GM12878 (cell line): ENCODE measurements at regions not wholly inside any gene's neighbourhood (a gene's known extent, or its start where the extent isn't known, plus 50 kb on each side); places are given as distances from the start of the nearest gene placed in this dataset.

ENCODE experiments used
- ATAC-seq: fragments of 200-7000 bp; cut with Tn5 transposase; 3 replicates; pipeline ENCODE4 v1.9.1; 2020; ENCODE audit warnings: mild to moderate bottlenecking, moderate library complexity
- BruUV-seq: library from RNA; stranded (reverse); fragments of 400-500 nt; replicated peaks from 2 replicates; lab custom pipeline; 2021; lab: Mats Ljungman, UMichigan
- CTCF ChIA-PET: fragments of 300-600 bp; sonication (Branson Sonifier 250); formaldehyde crosslinking; extraction: SDS; loops from one replicate; lab custom pipeline; 2021; ENCODE audit warnings: inconsistent platforms; lab: Yijun Ruan, JAX
- POLR2A ChIA-PET: fragments of 350-600 bp; formaldehyde crosslinking; extraction: SDS; loops from one replicate; lab custom pipeline; 2021; ENCODE audit warnings: inconsistent platforms; lab: Charles Lee
- RAD21 ChIA-PET: fragments of 300-600 bp; sonication (Branson Sonifier 250); formaldehyde crosslinking; loops from one replicate; lab custom pipeline; 2023; ENCODE audit warnings: antibody characterized with exemption; ENCODE audit not compliant: unreplicated experiment; lab: Charles Lee
- SMC1A ChIA-PET: fragments of 300-600 bp; sonication (Branson Sonifier 250); formaldehyde crosslinking; loops from one replicate; lab custom pipeline; 2023; ENCODE audit not compliant: unreplicated experiment, uncharacterized antibody; lab: Charles Lee
- DNase-seq: peaks from one replicate; pipeline ENCODE4 v3.0.0-alpha.2; 2011; ENCODE audit warnings: low read depth, low spot score
- FAIRE-seq: peaks from 3 replicates; lab custom pipeline; 2011; peaks lifted over from hg19 to GRCh38; lab: Jason Lieb, UNC
- H2AFZ ChIP-seq: 2 replicates; pipeline ENCODE4 v1.6.0; 2011; ENCODE audit warnings: low read depth, low read length, control low read depth; ENCODE audit not compliant: control insufficient read depth
- H3K27ac ChIP-seq: 2 replicates; pipeline ENCODE4 v1.5.1; 2011; ENCODE audit warnings: control low read depth; ENCODE audit not compliant: control insufficient read depth, insufficient read depth
- H3K27me3 ChIP-seq, 2 experiments: replicated peaks in 1 of 2; 2 replicates each; pipeline versions ENCODE4 v1.6.0 to v1.6.1; 2011; ENCODE audit warnings: low read length in 1 of 2; ENCODE audit not compliant: control insufficient read depth in 2 of 2, insufficient read depth in 2 of 2
- H3K36me3 ChIP-seq, 2 experiments: 2 replicates each; pipeline ENCODE4 v1.5.1; 2011; ENCODE audit warnings: low read length in 1 of 2; ENCODE audit not compliant: control insufficient read depth in 2 of 2, insufficient read depth in 2 of 2
- H3K4me1 ChIP-seq: 2 replicates; pipeline ENCODE4 v1.6.1; 2011; ENCODE audit warnings: mild to moderate bottlenecking, low read length, moderate library complexity, mixed read lengths; ENCODE audit not compliant: control insufficient read depth, insufficient read depth
- H3K4me2 ChIP-seq: 2 replicates; pipeline ENCODE4 v1.6.0; 2011; ENCODE audit warnings: control low read depth; ENCODE audit not compliant: control insufficient read depth, insufficient read depth
- H3K4me3 ChIP-seq: fragments of 200-600 bp; sonication (generic); 2 replicates; pipeline ENCODE4 v1.5.1; 2016
- H3K79me2 ChIP-seq: 2 replicates; pipeline ENCODE4 v1.6.0; 2011; ENCODE audit warnings: low read length; ENCODE audit not compliant: control insufficient read depth, insufficient read depth
- H3K9ac ChIP-seq: 2 replicates; pipeline ENCODE4 v1.8.0; 2011; ENCODE audit warnings: low read length, control low read depth, mixed read lengths; ENCODE audit not compliant: control insufficient read depth, insufficient read depth
- H3K9me3 ChIP-seq: replicated peaks from 3 replicates; pipeline ENCODE4 v1.5.1; 2011; ENCODE audit warnings: mild to moderate bottlenecking, low read length; ENCODE audit not compliant: control insufficient read depth, insufficient read depth
- H4K20me1 ChIP-seq: 2 replicates; pipeline ENCODE4 v1.6.0; 2011; ENCODE audit not compliant: control insufficient read depth, insufficient read depth
- BCL3 ChIP-seq: IDR thresholded peaks from 2 replicates; pipeline ENCODE4 v1.6.1; 2011; ENCODE audit warnings: borderline replicate concordance, low read depth, mild to moderate bottlenecking, moderate library complexity, low read length; ENCODE audit not compliant: insufficient read depth, poor library complexity, severe bottlenecking
- BHLHE40 ChIP-seq, 2 experiments: fragments of 450-650 bp in 1 of 2; IDR thresholded peaks; 2 replicates each; pipeline ENCODE4 v1.6.1; 2011 to 2017; ENCODE audit warnings: low read depth in 2 of 2, borderline replicate concordance in 1 of 2, improper control_type of control experiment in 1 of 2, low read length in 1 of 2, mild to moderate bottlenecking in 1 of 2
- BRCA1 ChIP-seq: IDR thresholded peaks from 2 replicates; pipeline ENCODE4 v1.6.1; 2011; ENCODE audit warnings: low read depth, low read length, improper control_type of control experiment
- CTCF ChIP-seq, 3 experiments: IDR thresholded peaks in 2 of 3; conservative IDR thresholded peaks in 1 of 3; 2 replicates each; pipeline ENCODE4 v1.5.1; 2011; ENCODE audit warnings: low read depth in 3 of 3, low read length in 3 of 3, mild to moderate bottlenecking in 3 of 3, control low read depth in 2 of 3, moderate library complexity in 2 of 3, inconsistent platforms in 1 of 3, mixed read lengths in 1 of 3; ENCODE audit not compliant: control insufficient read depth in 2 of 3, insufficient read depth in 1 of 3; ENCODE audit errors: extremely low read depth in 1 of 3
- GABPA ChIP-seq: IDR thresholded peaks from 2 replicates; pipeline ENCODE4 v1.6.1; 2014; ENCODE audit warnings: antibody characterized with exemption, low read depth, mild to moderate bottlenecking, inconsistent platforms
- HCFC1 ChIP-seq: fragments of 150-350 bp; IDR thresholded peaks from 2 replicates; pipeline ENCODE4 v1.6.1; 2014; ENCODE audit warnings: low read length
- KDM1A ChIP-seq: fragments of 200-600 bp; sonication (generic); IDR thresholded peaks from 2 replicates; pipeline ENCODE4 v1.6.1; 2016; ENCODE audit warnings: borderline replicate concordance
- MYB ChIP-seq: fragments of 150-350 bp; IDR thresholded peaks from 2 replicates; pipeline ENCODE4 v1.6.1; 2014; ENCODE audit warnings: mild to moderate bottlenecking, low read depth, low read length, borderline replicate concordance
- NFYA ChIP-seq: IDR thresholded peaks from 2 replicates; pipeline ENCODE4 v1.6.1; 2011; ENCODE audit warnings: low read depth, mild to moderate bottlenecking, low read length, improper control_type of control experiment, borderline replicate concordance
- PML ChIP-seq: IDR thresholded peaks from 2 replicates; pipeline ENCODE4 v1.6.1; 2012; ENCODE audit warnings: low read length, inconsistent platforms
- POLR2AphosphoS5 ChIP-seq: IDR thresholded peaks from 2 replicates; pipeline ENCODE4 v1.6.1; 2011; ENCODE audit warnings: mild to moderate bottlenecking, low read length, inconsistent platforms
- POU2F2 ChIP-seq: IDR thresholded peaks from 3 replicates; pipeline ENCODE4 v1.6.1; 2011; ENCODE audit warnings: low read depth, mild to moderate bottlenecking, low read length, borderline replicate concordance
- SPI1 ChIP-seq: IDR thresholded peaks from 2 replicates; pipeline ENCODE4 v1.6.1; 2011; ENCODE audit warnings: low read depth, mild to moderate bottlenecking, low read length, moderate library complexity, borderline replicate concordance; ENCODE audit not compliant: insufficient read depth
- TARDBP ChIP-seq: IDR thresholded peaks from 2 replicates; pipeline ENCODE4 v1.6.1; 2016; ENCODE audit warnings: borderline replicate concordance
- YBX1 ChIP-seq: fragments of 450-650 bp; IDR thresholded peaks from 2 replicates; pipeline ENCODE4 v1.6.1; 2016; ENCODE audit warnings: antibody characterized with exemption
- YY1 ChIP-seq: IDR thresholded peaks from 2 replicates; pipeline ENCODE4 v1.6.1; 2011; ENCODE audit warnings: low read depth, mild to moderate bottlenecking, low read length
- ZBTB33 ChIP-seq: fragments of 450-650 bp; IDR thresholded peaks from 2 replicates; pipeline ENCODE4 v1.6.1; 2017; ENCODE audit warnings: mild to moderate bottlenecking
- ZBTB4 ChIP-seq: fragments of 450-650 bp; formaldehyde crosslinking; IDR thresholded peaks from 2 replicates; pipeline ENCODE4 v1.4.0; 2022; ENCODE audit warnings: mild to moderate bottlenecking, moderate library complexity
- WGBS: methylation state at CpG from one replicate; pipeline ENCODE4 v1.1.6; 2016; ENCODE audit warnings: low lambda C conversion rate; ENCODE audit not compliant: insufficient replicate concordance, insufficient coverage; ENCODE audit errors: missing lambda C conversion rate; 5-methylcytosine and 5-hydroxymethylcytosine counted together
- in situ Hi-C: fragments of 300-500 bp; cut with MboI; formaldehyde crosslinking; loops from 9 replicates; pipeline ENCODE4 v1.14.3; 2018; ENCODE audit warnings: mixed read lengths
- intact Hi-C: fragments of 100-400 bp; cut with micrococcal nuclease; formaldehyde crosslinking; loops from one replicate; pipeline ENCODE4 v1.14.2; 2022; ENCODE audit not compliant: unreplicated experiment

- Histone ChIP-seq H3K9me3 (no peaks in the 10 kb centered on the region), H3K79me2 (no peaks in the 10 kb centered on the region), H3K9ac (no peak overlapping the region), H2AFZ (no peak overlapping the region), H3K36me3 (no peaks in the 10 kb centered on the region), H4K20me1 (no peaks in the 10 kb centered on the region), H3K27ac (no peak overlapping the region), H3K27me3 (no peaks in the 10 kb centered on the region), H3K4me3 (no peak overlapping the region), H3K4me1 (no peaks in the 10 kb centered on the region), H3K4me2 (no peak overlapping the region)
- FAIRE-seq (no peak), ATAC-seq (no peak), DNase-seq (no peak)
- 24% methylated on average over 1 of the region's 1 CpG for WGBS
- ChIA-PET SMC1A (no interaction called here), POLR2A (no interaction called here), RAD21 (no interaction called here), CTCF (interaction anchor here (0.6 kb wide), 1 partner anchor 40 kb away, joined by 3 read pairs; no protein-coding TSS in a partner anchor)
- in situ Hi-C loops (no loop called here), intact Hi-C loops (no loop called here)
- BruUV-seq = no TSS peak
- TF ChIP-seq BRCA1 = no peak
- TF ChIP-seq SPI1 = no peak
- TF ChIP-seq KDM1A = no peak
- TF ChIP-seq HCFC1 = no peak
- no peak for TF ChIP-seq YBX1
- no peak for TF ChIP-seq PML
- no peak for TF ChIP-seq NFYA
- TF ChIP-seq ZBTB4 (CRISPR knock-in tag) = no peak
- TF ChIP-seq MYB = no peak
- TF ChIP-seq POU2F2 = no peak
- TF ChIP-seq CTCF (IDR thresholded peaks at IDR 0.05 in 2 of 3, conservative IDR thresholded peaks at IDR 0.05 in 1 of 3; ENCODE audit: control insufficient read depth in 2 of 3, extremely low read depth in 1 of 3, insufficient read depth in 1 of 3, low read depth in 3 of 3, low read length in 3 of 3) = no peak
- TF ChIP-seq TARDBP = no peak
- TF ChIP-seq GABPA = no peak
- no peak for TF ChIP-seq BHLHE40 (IDR thresholded peaks at IDR 0.05; ENCODE audit: borderline replicate concordance in 1 of 2, low read depth in 2 of 2, low read length in 1 of 2)
- no peak for TF ChIP-seq ZBTB33
- no peak for TF ChIP-seq YY1
- no peak for TF ChIP-seq POLR2AphosphoS5
- no peak for TF ChIP-seq BCL3
Observed at GRCh38 chr1:78792756-78793155, 143.1 kb downstream of the IFI44 start.
